ENCODE measurements at regions not wholly inside any gene's neighbourhood (a gene's known extent, or its start where the extent isn't known, plus 50 kb on each side); places are given as distances from the start of the nearest gene placed in this dataset.

GRCh38 chr3:109387201-109387600, 49.9 kb upstream of the DPPA4 start:
- no TSS peak for BruUV-seq (replicated peaks)
- Mint-ChIP-seq H3K36me3 (ENCODE audit: insufficient read depth, unreplicated experiment) (no peaks in the 10 kb centered on the region), H3K27ac (ENCODE audit: unreplicated experiment) (no peak overlapping the region), H3K4me1 (ENCODE audit: low read depth, unreplicated experiment) (peaks cover 18% of the 10 kb centered on the region), H3K27me3 (ENCODE audit: unreplicated experiment) (no peaks in the 10 kb centered on the region), H3K4me3 (ENCODE audit: low read depth, unreplicated experiment) (no peak overlapping the region), H3K9me3 (ENCODE audit: low read depth, unreplicated experiment) (no peaks in the 10 kb centered on the region)
- no peak for TF ChIP-seq CTCF (IDR thresholded peaks at IDR 0.05; ENCODE audit: unreplicated experiment)
- CTCF ChIA-PET, result no interaction called here
- DNase-seq, result no peak
- intact Hi-C loops (cut with micrococcal nuclease; ENCODE audit: unreplicated experiment), result no loop called here
